ENCODE measurements at regions not wholly inside any gene's neighbourhood (a gene's known extent, or its start where the extent isn't known, plus 50 kb on each side); places are given as distances from the start of the nearest gene placed in this dataset.

DNA sequence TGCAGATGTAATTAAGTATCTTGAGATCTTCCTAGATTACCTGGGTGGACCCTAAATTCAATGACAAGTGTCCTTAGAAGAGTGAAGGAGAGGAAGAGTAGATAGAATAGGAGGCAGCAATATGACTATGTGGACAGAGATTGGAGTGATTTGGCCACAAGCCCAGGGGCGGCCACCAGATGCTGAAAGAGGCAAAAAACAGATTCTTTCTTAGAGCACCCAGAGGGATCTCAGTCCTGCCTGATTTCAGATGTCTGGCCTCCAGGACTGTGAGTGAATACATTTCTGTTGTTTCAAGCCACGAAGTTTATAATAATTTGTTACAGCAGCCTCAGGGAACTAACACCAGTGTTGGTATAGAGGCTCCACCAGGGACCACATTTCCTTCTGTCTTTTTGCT, 67.3 kb downstream of the DACT1 start (continued):
- TF ChIP-seq ARID3A (IDR thresholded peaks at IDR 0.05; ENCODE audit: low read depth, low read length), result no peak
- no peak for TF ChIP-seq ZSCAN22 (CRISPR knock-in tag; IDR thresholded peaks at IDR 0.05)
- TF ChIP-seq ELF4 (CRISPR knock-in tag; IDR thresholded peaks at IDR 0.05; ENCODE audit: borderline replicate concordance), result no peak
- no peak for TF ChIP-seq SMYD3 (CRISPR knock-in tag; IDR thresholded peaks at IDR 0.05)
- no peak for TF ChIP-seq ZFP82 (CRISPR knock-in tag; IDR thresholded peaks at IDR 0.05; ENCODE audit: borderline replicate concordance)
- TF ChIP-seq ZNF225 (CRISPR knock-in tag; IDR thresholded peaks at IDR 0.05), result no peak
- no peak for TF ChIP-seq HES4 (CRISPR knock-in tag; IDR thresholded peaks at IDR 0.05; ENCODE audit: borderline replicate concordance)
- TF ChIP-seq ZNF234 (CRISPR knock-in tag; conservative IDR thresholded peaks at IDR 0.05), result no peak
- TF ChIP-seq KDM5B (CRISPR knock-in tag; IDR thresholded peaks at IDR 0.05; ENCODE audit: borderline replicate concordance), result no peak
- TF ChIP-seq, protein P1, sequence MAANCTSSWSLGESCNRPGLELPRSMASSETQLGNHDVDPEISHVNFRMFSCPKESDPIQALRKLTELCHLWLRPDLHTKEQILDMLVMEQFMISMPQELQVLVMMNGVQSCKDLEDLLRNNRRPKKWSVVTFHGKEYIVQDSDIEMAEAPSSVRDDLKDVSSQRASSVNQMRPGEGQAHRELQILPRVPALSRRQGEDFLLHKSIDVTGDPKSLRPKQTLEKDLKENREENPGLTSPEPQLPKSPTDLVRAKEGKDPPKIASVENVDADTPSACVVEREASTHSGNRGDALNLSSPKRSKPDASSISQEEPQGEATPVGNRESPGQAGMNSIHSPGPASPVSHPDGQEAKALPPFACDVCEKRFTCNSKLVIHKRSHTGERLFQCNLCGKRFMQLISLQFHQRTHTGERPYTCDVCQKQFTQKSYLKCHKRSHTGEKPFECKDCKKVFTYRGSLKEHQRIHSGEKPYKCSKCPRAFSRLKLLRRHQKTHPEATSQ (CRISPR knock-in tag; IDR thresholded peaks at IDR 0.05; ENCODE audit: borderline replicate concordance), result no peak
- TF ChIP-seq, protein P2, sequence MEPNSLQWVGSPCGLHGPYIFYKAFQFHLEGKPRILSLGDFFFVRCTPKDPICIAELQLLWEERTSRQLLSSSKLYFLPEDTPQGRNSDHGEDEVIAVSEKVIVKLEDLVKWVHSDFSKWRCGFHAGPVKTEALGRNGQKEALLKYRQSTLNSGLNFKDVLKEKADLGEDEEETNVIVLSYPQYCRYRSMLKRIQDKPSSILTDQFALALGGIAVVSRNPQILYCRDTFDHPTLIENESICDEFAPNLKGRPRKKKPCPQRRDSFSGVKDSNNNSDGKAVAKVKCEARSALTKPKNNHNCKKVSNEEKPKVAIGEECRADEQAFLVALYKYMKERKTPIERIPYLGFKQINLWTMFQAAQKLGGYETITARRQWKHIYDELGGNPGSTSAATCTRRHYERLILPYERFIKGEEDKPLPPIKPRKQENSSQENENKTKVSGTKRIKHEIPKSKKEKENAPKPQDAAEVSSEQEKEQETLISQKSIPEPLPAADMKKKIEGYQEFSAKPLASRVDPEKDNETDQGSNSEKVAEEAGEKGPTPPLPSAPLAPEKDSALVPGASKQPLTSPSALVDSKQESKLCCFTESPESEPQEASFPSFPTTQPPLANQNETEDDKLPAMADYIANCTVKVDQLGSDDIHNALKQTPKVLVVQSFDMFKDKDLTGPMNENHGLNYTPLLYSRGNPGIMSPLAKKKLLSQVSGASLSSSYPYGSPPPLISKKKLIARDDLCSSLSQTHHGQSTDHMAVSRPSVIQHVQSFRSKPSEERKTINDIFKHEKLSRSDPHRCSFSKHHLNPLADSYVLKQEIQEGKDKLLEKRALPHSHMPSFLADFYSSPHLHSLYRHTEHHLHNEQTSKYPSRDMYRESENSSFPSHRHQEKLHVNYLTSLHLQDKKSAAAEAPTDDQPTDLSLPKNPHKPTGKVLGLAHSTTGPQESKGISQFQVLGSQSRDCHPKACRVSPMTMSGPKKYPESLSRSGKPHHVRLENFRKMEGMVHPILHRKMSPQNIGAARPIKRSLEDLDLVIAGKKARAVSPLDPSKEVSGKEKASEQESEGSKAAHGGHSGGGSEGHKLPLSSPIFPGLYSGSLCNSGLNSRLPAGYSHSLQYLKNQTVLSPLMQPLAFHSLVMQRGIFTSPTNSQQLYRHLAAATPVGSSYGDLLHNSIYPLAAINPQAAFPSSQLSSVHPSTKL (CRISPR knock-in tag; IDR thresholded peaks at IDR 0.05), result no peak
- no peak for TF ChIP-seq ZNF430 (CRISPR knock-in tag; IDR thresholded peaks at IDR 0.05)

All from HepG2 (cell line).